Right renal pelvis (tissue), 4 donors: ENCODE measurements at regions not wholly inside any gene's neighbourhood (a gene's known extent, or its start where the extent isn't known, plus 50 kb on each side); places are given as distances from the start of the nearest gene placed in this dataset.

Source experiments
- DNase-seq, 4 donors: peaks; one replicate each; pipeline ENCODE4 v3.0.0-alpha.2; 2013; ENCODE audit warnings: low read depth in 4 of 4, low spot score in 3 of 4, missing footprints in 1 of 4

DNA sequence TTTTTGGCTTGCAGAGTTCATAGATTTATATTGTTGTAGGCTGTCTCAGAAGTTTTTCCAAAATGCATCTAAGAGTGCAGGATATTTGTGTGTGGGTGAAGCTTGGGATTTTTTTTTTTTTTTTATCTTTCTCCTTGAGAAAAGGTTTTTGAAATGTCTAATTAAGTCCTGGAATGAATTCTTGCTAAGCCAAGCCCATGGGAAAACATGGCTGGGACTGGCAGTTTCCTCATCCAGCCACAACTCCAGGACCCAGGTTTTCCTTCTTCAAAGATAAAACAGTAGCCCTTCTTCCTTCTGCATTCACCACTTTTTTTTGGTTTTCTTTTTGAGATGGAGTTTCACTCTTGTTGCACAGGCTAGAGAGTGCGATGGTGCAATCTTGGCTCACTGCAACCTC is 242.5 kb upstream of the JAG1 start:
- no peak for DNase-seq

DNA sequence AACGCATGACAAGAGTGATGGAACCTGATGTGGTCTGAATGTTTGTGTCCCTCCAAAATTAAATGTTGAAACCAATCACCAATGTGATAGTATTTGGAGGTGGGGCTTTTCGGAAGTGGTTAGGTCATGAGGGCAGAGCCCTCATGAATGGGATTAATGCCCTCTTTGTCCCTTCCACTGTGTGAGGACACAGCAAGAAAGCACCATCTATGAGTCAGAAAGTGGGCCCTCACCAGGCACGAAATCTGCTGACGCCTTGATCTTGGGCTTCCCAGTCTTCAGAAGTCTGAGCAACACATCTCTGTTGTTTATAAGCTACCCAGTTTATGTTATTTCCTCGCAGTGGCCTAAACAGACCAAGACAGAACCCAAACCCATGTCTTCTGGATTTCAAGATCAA is 244.0 kb upstream of the JAG1 start:
- DNase-seq, result no peak

DNA sequence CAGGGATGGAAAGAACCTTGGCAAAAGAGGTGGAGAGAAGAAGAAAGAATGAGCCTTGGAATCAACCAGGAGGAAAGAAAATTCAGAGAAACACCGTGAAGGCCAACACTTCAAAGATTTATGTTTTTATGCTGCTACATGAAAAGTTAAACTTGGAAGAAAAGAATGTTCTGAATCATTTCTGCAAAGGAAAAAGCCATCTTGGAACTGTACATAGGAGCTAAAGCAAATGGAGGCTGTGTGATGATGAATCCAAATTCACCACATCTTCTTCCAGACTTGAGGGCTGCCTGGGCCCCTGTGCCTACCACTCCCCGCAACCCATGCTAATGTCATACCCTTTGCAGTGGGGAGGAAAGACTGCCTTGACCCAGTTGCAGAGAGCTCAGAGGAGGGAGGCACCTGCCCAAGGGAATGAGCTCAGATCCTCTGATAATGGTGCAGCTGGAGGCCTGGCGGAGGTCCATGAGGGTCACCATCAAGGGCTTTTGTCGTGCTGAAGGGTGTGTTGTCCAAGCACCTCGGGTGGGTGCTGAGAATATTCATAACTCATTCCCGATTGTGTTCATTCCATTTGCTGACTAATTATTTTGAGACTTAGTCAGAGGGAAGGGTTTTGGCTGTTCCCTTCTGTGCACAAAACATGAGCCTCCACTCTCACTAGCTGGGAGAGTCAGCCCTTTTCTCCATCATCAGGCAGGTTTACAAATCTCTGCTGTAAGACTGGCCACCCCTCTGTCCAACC is 245.8 kb upstream of the JAG1 start:
- no peak for DNase-seq

DNA sequence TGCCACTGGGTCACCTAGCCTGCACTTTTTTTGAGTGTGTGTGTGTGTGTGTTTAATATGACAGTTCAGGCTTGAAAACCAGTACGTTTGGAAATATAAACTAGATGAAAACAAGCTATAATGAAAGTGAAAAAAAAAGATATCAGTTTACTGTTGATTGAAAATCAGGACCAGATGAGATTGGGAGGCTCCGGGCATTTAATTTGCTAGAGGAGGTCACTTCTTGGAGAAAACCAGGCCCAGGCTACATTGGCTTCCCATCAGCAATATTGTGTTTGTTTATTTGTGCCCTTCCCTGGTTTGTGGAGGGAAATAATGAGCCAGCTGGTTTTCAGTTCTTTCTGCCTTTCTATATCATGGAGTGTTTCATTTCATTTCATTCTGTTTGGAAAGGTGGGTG is 246.6 kb upstream of the JAG1 start:
- no peak for DNase-seq

DNA sequence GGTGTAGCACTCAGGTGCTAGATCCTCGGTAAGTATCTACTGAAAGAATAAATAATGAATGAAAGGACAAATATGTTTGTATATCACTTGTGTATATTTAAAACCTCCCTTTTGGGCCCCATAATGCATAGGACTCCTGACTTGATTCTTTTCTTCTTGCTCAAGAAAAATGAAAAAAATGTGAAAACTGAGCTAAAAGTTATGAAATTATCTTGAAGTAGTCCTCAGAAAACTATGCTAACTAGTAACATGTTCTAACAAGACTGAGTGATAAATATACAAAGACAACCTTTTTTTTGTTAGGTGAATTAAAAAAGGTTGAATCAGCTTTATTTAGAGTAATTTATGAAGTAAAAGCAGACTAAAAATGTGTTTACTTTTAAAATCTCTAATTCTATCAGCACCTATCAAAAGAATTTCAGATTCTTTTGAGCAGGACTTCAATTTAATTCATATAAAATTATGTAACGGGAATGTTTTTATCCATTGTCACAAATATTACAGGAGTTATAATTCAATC is 247.8 kb upstream of the JAG1 start:
- DNase-seq, result no peak

DNA sequence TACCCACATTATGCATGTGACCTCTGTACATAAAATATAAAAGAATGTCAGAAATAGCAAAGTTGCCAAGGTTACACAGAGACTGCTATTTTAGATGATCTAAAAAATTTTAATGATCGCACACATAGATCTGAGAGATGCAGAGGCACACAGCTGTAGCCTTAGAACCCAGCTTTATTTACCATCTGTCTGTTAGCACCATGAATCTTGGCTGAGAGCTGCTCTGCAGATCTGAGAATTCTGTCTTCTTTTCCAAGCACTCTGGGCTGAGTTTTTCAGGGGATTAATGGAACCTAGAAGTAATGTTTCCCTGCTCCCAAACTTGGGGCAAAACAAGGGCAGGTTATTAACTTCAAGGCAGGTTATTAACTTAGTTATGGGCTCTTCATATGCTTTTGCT is 248.7 kb upstream of the JAG1 start:
- no peak for DNase-seq

DNA sequence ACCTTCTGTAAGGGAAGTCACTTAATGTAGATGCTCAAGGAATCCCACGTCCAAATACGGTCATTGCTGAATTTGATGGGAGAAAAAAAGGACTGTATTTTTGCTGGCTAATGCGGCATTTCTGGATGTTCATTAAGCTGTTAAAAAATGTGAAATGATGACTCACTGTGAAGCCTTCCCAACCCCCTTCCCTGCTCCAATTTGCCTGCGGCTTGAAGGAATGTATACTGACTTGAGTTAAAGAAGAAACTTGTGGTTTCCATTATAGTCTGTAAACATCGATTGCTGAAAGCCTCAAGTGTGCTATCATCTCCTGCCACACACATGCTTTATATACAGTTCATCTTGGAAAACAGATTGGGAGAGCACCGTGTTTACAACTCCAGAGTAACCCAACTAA is 249.1 kb upstream of the JAG1 start:
- DNase-seq, result no peak

DNA sequence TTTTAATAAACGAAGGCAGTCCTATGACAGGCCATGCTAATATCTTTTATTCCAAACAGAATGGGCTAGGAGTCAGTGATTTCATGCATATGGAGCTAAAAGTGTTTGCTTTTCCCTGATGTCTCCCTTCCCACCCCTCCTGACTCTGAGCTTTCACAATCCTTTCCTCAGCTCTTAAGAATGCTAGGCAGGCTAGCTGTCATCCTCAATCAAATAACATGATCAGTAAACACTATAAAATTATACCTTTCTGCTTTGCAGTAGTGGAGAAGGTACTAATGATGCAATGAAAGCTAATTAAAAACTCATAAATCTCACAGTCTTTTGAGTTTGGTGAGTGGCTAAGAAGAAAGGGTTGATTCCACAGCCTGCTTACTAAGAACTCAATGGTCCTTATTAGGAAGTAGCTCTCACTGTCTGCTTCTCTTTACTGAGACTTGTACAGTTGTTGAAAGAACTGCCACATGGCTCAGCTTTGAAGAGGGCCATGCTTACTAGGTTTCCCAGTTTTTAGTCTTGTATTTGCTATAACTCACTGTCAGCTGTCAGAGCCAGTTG is 250.9 kb upstream of the JAG1 start:
- DNase-seq, result no peak

DNA sequence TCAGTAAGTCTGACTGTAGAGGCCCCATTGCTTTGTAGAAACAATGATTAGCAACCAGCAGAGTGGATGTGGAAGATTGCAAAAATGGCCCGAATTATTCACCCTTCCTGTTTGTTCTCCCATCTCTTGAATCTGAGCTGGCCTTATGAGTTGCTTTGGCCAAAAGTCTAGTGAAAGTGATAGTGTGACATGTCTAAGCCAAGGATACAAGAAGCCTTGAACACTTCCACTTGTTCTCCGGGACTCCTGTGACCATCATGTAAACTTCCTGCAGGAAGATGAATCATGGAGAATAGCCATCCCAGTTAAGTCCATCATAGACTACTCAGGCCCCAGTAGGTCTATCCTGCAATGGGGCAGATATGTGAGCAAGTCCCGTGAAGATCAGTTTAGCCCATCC is 252.0 kb upstream of the JAG1 start:
- DNase-seq, result no peak

DNA sequence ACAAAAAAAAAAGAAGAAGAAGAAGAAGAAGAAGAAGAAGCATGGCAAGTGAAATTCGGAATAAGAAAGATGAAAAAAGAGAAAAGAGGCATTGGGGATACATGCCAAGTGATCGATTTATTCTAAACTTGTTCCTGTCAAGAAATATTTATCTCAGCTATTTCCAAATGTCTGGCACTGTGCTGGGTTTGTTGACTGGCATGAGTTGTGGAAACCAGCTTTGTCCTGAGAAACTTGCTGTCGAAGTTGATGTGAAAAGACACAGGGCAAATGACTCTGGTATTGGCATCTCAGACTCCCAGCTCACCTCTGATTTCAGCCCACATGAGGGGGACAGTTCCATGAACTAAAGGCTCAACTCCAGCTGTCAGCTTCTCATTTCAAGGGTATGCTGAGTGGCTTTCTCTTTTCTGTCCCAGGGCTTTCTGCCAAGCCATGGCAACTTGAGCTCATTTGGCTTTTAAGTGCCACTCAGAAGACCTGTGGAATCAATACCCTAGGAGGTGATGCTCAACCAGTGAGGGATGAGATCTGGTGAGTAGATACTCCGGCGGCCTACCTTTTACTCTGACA is 253.3 kb upstream of the JAG1 start:
- DNase-seq, result no peak

DNA sequence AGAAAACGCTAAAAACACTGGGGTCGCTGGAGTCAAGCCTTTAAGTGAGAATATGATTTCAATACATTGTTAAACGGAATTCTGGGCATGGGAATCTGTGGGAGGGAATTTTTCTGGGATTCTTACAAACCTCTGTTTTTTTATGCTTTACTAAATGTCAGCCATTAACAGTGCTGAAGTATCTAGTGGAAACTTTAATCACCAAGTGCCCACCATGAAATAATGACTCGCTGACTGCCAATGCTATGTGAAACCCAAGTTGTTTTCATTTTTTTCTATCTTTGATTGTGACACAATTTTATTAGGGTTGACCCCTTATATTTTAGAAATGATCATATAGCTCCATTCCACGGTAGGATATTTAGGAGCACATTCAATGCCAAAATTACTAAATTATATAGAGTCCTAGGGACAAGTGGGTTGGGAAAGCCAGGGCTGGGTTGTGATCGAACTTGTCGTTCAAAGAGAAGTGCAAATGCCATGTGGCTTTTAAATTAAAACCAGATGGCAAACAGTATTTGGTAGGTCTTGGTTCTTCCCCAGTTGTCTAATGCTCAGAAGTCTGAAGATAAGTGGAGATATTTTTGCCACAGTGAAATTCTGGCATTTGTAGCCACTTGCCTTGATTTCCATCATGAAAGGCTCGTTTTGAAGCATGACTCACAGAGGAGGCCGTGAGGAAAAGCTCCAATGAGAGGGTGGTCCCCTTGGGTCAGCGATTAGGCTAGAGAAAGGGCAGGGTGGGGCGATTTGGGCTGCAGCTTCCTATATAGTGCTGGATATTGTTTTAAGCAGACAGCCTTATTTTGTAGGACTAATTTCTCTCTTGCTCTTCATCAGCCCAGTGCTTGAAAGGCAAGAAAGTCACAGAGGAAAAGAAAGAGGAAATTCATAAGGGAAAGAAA is 254.4 kb upstream of the JAG1 start:
- DNase-seq, result no peak

DNA sequence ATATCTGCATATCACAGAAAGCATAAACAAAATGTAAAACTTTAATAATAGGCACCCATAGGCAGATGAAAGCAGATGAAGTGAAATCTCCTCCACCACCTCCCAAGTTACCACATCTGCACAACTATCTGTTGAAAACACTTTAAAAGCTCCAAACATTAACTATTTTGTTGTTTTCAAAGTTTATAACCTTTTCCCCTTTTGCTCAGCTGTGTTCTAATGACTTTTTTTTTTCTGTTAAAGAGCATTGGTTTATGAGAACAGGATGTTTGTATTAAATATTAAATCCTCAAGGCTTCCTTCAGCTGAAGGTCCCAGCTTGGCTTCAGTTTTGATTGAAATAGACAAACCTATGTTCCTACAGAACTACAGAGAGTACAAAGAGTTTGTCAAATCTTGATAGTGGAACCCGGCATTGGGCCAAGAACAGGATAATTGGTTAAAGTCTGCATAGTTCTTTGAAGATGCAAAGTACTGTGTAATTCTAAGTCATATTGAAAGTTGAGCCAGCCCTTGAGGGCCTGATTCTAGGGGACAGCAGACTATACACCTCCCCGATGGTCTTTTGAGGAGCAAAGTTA is 255.1 kb upstream of the JAG1 start:
- no peak for DNase-seq

DNA sequence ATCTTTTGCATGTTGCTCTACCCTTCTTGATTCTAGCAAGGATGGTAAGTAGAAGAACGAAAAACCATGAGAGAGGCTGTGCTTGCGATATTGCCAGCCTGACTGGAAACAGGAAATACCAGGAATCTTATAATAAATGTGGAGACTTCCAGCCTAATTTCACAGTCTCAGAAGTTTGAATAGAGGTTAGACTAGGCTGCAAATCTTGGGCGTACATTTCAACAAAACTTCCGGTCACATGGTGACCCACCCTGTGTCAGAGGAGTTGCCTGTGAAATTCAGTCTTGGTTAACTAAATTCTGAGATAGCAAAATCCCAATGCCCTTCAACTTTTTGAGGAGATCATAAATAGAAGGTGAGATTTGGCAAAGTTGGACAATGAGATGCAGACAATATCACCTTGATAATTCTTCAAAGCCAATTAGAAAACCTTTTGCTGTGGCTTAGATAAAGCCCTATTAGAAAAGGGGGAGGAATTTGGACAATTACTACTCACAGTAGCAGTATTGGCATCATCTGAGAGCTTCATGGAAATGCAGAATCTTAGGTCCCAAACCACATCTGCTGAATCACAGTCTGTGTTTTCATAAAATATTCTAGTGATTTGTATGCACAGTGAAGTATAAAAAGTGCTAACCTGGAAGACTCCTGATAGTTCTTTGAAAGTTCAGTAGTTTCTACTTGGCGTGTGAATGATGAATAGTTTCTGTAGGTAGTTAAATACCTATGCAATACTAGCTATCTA is 262.0 kb upstream of the JAG1 start:
- DNase-seq, result no peak

DNA sequence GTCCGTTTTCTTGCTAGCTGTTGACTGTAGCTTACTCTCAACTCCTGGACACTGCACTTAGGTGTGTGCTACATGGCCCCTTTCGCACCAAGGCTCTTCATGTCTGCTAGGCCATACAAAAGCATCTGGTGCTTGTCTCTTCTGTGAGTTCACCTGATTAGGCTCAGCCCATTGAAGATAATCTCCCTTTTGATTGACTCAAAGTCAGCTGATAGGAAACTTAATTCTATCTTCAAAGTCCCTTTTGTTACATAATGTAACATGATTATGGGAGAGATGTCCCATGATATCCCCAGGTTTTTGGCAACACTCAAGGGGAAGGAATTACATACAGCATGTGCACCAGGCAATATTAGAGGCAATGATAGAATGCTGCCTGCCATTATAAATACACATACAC is 263.0 kb upstream of the JAG1 start:
- DNase-seq, result no peak

DNA sequence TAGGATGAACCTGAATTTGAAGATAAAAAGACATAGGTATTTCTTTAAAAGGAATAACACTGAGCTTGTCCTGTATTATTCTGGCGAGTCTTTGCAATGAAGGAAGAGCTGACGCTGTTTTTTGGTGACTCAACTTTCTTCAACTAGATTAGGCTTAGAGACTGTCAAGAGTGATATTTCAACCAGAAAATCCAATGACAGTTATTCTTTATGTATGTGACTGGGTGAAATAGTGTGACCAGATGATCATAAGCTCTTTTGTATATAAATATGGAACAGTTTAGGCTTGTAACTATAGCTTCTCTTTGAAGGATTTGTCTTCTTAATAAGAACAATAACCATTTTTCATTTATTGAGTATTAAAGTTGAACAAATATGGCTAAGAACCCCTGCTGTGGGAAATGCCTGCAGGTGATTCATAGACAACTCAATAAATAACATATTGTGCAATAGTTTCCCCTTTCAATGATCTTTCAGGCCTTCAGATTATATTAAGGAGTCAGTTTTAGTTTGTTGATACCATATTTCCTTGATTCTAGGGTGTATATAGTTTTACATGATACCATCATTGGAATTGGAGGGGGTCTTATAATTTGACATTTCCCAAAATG is 265.6 kb upstream of the JAG1 start:
- DNase-seq, result no peak

DNA sequence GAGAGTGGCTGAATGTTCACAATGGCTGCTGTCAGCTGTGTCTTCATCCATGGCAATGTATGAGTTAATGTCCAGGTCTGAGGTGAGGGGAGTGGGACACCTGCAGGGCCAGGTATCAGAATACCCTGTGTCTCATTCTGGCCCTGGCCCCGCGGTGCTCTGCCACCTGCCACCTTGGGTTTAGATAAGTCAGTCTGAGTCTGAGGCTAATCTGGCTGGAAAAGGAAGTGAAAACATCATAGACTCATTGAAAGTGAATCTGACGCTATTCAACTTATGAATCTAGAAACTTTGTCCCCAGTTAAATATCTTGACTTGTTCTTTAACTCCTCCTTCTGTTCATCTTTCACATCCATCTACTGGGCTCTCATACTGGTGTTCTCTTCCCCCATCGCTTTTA is 267.1 kb upstream of the JAG1 start:
- DNase-seq, result no peak

DNA sequence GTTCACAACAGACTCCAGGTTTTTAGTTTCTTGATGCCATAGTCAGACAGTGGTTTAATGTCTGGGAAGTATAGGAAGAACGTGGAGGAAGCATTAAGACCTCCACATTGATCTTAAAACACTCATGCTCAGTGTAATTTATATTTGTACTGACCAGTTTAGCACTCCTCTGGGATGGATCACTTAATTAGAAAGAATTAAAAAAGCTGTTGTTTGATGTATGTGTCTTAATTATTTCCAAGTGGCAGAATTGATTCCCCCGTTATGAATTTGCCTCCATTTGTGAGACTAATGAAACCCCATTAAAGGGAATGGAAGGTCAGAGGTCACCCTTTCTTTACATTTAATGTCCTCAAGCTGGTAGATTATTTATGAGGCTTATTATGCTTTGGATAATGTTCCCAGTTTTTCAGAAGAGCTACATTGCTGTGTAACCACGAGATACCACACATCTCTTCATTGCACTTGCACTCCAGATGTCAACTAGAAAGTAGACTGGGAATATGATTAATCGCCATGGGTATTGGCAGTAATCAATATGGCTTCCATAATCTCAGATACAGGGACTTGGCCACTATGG is 270.0 kb upstream of the JAG1 start:
- DNase-seq, result no peak

DNA sequence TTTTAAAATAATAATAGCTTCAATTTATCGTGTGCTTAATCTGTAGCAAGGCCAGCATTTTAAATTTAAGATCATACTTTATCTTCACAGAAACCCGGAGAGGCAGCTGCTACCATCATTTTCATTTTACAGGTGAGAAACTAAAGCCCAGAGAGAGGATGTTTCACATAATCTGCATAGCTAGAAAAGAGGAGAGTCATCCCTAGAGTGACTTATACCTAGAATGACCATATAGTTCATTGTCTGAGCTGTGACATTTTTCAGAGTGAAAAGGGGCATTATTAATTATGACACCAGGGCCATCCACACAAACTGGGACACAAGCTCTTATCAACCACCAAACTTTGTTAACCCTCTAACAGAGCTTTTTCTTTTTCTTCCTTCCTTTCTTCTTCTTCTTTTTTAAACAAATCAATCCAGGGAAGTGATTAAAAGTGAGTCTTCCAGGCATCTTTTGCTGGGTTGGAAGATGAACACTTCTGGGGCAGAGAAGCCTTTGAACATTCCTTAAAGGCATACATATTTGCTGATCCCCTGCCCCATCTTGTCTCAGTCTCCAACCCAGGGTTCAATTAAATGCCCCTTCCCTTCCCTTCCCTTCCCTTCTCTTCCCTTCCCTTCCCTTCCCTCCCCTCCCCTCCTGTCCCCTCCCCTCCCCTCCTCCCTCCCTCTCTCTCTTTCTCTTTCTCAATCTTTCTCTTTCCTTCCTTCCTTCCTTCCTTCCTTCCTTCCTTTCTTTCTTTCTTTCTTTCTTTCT is 272.5 kb upstream of the JAG1 start:
- no peak for DNase-seq

DNA sequence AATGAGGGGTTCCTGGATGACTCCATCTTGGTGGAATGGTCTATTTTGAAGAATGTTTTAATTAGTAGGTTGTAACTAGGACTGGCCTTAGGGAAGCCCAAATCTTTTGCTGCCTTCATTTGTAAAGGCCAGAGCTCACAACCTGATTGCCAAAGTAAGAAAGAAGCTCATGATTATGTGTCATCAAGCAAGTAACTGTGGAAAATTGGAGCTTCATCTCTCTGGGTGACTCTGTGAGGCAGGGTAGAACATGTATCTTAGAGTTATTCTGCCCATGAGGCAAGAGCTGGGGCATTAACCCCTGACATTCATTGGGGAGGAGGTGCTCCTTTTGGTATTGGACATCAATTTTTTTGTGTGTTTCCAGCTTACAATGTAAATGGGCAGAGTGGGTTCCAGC is 273.9 kb upstream of the JAG1 start:
- no peak for DNase-seq
